RCC 7860 (cell line): ENCODE measurements at regions not wholly inside any gene's neighbourhood (a gene's known extent, or its start where the extent isn't known, plus 50 kb on each side); places are given as distances from the start of the nearest gene placed in this dataset.
"Not testable (repeated sequence)": the region's sequence is repeated elsewhere in the genome, so short reads cannot be mapped to it uniquely, and the experiment has no call there.

ENCODE experiments used
- DNase-seq: peaks from one replicate; pipeline ENCODE4 v3.0.0-alpha.2; 2015; ENCODE audit warnings: low spot score
- FAIRE-seq: peaks from 2 replicates; lab custom pipeline; 2012; peaks lifted over from hg19 to GRCh38; lab: Jason Lieb, UNC

DNA sequence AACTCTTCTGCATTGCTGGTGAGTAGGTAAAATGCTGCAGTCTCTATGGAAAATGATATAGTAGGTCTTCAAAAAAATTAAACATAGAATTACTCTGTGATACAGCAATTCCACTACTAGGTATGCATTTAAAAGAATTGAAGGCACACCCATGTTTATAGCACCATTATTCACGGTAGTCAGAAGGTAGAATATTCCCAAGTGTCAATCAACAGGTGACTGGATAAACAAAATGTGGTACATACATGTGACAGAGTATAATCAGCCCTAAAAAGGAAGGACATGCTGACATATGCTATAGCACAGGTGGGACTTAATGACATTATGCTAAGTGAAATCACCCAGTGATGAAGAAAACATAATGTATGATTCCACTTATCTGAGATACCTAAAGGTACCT, 123.3 kb downstream of the CCER1 start:
- no peak for DNase-seq

GRCh38 chr12:90829044-90829443, 125.9 kb downstream of the CCER1 start:
- DNase-seq, result no peak
- no peak for FAIRE-seq

More for the DNA sequence above, 123.3 kb downstream of the CCER1 start:
- no peak for FAIRE-seq

DNA sequence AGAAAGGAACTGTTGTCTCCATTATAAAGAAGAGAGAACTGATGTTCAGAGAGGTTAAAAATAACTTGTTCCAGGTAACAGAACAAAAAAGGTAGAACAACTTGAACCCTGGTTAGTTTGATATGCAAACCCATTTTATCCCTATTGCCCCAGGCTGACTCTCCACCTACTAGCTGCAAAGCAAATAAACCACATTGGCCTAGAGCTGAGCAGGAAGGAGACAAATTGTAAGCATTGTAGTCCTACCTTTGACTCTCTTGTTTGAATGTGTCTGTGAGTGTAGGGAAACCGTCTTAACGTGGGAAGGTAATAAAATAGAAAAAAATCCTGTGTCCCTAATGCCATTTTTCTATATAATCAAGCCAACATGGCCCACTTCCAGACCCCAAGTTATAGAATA, 126.4 kb downstream of the CCER1 start:
- no peak for FAIRE-seq
- no peak for DNase-seq

GRCh38 chr12:90827567-90827966, 127.4 kb downstream of the CCER1 start:
- FAIRE-seq, result no peak
- no peak for DNase-seq

GRCh38 chr12:90826036-90826435, 128.9 kb downstream of the CCER1 start:
- no peak for DNase-seq
- FAIRE-seq, result no peak

DNA sequence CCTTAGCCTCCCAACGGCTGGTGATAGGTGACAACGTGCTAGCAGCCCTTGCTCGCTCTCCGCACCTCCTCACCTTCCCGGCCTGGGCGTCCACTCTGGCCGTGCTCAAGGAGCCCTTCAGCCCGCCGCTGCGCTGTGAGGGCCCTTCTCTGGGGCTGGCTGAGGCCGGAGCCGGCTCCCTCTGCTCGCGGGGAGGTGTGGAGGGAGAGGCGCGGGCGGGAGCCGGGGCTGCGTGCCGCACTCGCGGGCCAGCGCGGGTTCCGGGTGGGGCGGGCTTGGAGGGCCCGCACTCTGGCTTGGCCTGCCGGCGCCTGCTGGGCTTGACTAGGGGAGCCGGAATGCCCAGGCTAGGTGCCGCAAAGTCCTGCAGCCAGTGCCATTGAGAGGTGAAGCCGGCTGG, 131.1 kb downstream of the CCER1 start:
- DNase-seq (no peak), FAIRE-seq (no peak)

DNA sequence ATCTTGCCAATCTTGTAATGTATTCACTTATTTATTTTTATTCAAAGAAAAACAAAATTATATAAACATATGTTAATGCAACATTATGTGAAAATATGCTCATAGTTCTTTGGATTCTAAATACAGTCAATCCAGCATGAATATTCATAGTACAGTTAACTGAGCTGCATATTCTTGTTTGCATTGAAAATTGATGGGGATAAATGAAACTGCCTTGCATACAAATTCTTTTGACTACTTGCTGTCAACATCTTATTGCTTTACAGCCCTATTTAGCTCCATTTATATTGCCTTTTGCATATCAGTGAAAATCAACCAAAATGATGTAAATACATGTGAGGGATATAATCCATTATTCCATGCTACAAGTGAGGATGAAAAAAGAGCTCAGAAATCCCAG, 135.3 kb downstream of the CCER1 start:
- DNase-seq (no peak), FAIRE-seq (no peak)

- DNase-seq, result no peak
- FAIRE-seq, result no peak
These were observed 138.5 kb downstream of the CCER1 start for GRCh38 chr12:90816353-90817089.

GRCh38 chr12:90809940-90810339, 145.0 kb downstream of the CCER1 start:
- DNase-seq, result no peak
- no peak for FAIRE-seq

- FAIRE-seq, result no peak
- no peak for DNase-seq
These were observed 146.4 kb downstream of the CCER1 start for GRCh38 chr12:90808568-90808967.

DNA sequence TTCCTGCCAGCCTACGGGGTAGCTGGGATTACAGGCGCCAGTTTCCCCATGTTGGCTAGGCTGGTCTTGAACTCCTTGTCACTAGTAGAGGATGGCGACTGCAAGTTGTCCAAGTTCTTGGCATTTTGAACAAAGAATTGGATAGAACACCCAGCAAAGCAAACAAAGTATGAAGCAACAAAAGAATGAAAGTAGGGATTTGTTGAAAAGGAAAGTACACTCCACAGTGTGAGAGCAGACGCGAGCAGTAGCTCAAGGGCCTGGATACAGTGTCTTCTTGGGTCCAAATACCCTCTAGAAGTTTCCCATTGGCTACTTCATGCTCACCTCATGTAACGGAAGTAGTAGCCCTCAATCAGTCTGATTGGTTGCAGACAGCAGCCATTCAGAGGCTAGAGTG, 152.2 kb downstream of the CCER1 start:
- FAIRE-seq (no peak), DNase-seq (no peak)

DNA sequence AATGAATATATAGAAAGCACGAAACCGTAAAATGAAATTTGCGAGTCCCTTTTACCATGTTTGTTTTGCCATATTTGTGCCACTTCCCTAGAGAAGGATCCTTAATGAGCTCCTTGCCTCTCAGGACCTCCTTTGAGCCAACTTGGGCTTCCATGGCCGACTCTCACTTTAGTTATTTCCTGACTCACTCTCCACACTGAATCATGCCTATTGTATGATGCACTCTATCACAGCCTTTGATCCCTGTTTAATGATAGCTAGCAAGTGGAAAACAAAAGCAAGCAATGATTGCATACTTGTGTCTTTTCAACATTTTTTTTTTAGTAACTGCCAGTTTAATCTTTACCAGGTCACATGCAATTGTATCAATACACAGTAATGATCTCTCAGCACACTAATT, 153.2 kb downstream of the CCER1 start:
- FAIRE-seq, result no peak
- DNase-seq, result no peak

DNA sequence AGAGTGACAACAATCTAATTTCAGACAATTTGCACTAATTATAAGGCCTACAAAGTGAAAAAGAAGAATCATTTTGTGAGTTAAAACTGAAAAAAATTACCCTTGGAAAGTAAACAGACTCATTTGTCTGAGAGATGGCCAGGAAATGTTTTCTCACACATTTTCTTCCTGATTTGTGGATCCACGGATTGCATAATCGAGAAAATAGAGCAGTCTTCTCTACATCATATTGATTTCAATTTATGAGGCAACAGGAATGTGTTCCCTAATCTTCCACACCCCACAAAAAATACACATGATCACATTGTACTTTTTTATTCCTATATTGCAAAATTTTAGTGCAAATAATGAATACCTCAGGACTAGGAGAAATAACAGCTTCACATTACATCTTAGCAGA, 160.8 kb downstream of the CCER1 start:
- no peak for FAIRE-seq
- DNase-seq, result no peak

GRCh38 chr12:90792718-90793117, 162.3 kb downstream of the CCER1 start:
- FAIRE-seq, result not testable (repeated sequence)

GRCh38 chr12:90791445-90791844, 163.5 kb downstream of the CCER1 start:
- DNase-seq (no peak), FAIRE-seq (no peak)

More at GRCh38 chr12:90792718-90793117, 162.3 kb downstream of the CCER1 start:
- not testable (repeated sequence) for DNase-seq

DNA sequence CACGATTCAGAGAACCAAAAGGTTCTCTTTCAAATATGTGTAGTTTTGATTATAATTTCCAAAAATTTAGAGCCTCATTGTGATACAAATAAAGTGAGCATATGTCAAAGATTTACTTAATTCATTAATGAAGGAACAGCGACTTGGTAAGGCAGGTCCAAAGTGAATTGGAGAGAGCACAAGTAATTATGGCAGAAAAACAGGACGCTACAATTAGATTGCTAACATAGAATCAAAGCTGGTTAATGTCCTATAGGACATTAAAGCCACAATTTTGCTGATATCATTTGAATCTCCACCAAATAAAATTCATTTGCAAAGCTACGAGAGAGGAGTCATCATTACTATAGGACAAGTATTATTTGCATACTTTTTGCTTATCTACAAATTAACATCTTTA, 164.2 kb downstream of the CCER1 start:
- DNase-seq (no peak), FAIRE-seq (no peak)

GRCh38 chr12:90773491-90773890, 181.5 kb downstream of the CCER1 start:
- no peak for FAIRE-seq
- DNase-seq, result no peak

DNA sequence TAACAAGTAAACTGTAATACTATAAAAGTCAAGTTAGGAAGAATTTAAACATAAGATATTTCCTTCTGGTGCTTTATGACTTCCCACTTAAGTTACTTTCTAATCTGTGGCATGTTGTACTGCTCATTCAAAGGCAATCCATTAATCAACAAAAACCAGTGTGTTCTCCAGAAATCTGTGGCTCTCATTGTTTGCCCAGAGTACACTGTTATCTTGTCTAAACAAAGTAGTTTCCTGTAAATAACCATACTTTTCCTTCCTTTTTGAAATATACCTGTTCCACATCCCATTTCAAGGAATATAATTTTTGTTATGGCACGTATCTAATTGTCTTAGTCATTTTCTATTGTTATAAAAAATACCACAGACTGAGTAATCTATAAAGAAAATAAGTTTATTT, 184.1 kb downstream of the CCER1 start:
- FAIRE-seq (no peak), DNase-seq (no peak)

DNA sequence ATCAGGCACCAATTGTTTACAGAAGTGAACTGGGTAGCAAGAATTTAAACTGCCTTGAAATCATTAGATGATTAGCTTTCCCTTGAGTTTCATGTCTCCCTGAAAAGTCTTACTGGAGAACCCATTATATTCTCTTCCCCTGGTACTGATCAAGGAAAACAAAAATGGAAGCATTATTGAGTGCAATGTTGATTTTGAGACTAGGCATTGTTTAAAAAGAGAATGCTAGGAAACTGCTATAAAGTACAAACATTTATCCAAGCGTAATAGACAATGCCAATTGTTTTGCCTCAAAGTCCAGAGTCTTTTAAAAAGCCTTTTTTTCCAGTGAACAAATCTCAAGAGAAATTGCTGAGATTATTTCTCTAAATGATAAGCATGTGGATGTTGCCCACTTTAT, 197.0 kb downstream of the CCER1 start:
- DNase-seq (no peak), FAIRE-seq (no peak)

GRCh38 chr12:90745211-90745610, 209.8 kb downstream of the CCER1 start:
- FAIRE-seq (no peak), DNase-seq (no peak)

DNA sequence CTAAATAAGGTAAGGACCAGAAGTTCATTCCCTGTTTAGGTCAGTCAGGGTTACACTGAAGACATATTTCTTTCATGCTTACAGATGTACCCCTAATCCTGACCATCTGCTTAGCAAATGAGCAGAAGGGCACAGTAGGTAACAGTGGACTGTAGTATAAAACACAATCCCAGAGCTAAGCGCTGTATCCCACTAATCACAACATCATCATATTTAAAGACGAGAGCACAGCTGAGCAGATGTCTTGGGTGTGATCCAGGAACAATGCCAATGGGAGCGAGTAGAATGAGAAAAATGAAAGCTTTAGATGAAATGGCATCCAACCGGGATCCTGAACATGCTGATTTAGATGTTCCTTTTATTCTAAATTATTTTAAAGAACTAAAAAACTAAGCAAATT, 213.4 kb downstream of the CCER1 start:
- no peak for FAIRE-seq

DNA sequence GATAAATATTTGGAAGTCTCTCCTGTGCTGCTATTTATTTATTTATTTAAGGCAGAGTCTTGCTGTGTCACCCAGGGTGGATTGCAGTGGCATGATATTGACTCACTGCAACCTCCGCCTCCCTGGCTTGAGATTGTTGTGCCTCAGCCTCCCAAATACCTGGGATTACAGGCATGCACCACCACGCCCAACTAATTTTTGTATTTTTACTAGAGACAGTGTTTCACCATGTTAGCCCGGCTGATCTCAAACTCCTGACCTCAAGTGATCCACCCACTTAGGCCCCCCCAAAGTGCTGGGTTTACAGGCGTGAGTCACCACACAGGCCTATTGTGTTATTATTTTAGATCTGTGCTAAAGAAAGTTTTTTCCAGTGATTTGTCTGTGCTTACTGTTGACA, 225.2 kb downstream of the CCER1 start:
- DNase-seq (no peak), FAIRE-seq (no peak)

More for the DNA sequence above, 213.4 kb downstream of the CCER1 start:
- DNase-seq, result no peak

DNA sequence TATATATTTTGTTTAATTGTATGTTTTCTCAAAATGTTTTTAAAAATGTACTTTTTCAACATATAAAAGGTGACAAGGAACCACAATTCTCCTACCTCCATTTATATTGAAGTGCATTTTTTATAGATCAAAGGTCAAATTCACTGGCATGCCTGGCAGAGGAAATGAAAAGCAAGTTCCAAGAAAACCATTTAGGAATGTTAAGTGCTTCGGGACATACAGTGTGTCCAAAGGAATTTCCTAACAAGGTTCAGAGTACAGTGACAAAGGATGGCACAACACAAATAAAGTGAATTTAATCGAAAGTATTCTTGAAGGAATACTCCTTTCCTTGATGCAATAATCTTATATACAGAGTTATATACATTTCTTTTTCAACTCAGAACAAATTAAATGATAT, 242.3 kb downstream of the CCER1 start:
- no peak for FAIRE-seq
- DNase-seq, result no peak
